RWPE1 (cell line): ENCODE measurements at regions not wholly inside any gene's neighbourhood (a gene's known extent, or its start where the extent isn't known, plus 50 kb on each side); places are given as distances from the start of the nearest gene placed in this dataset.
"Not testable (repeated sequence)": the region's sequence is repeated elsewhere in the genome, so short reads cannot be mapped to it uniquely, and the experiment has no call there.

Experiments
- CTCF ChIA-PET: fragments of 350-600 bp; sonication (Branson Sonifier 250); formaldehyde crosslinking; extraction: SDS; loops from one replicate; lab custom pipeline; 2021; lab: Yijun Ruan, JAX
- POLR2A ChIA-PET: fragments of 400-600 bp; formaldehyde crosslinking; extraction: SDS; loops from one replicate; lab custom pipeline; 2020; ENCODE audit warnings: antibody characterized with exemption; ENCODE audit not compliant: low non-redundant PET; lab: Yijun Ruan, JAX
- DNase-seq: peaks from one replicate; pipeline ENCODE4 v3.0.0; 2012; ENCODE audit warnings: low spot score
- H3K27ac ChIP-seq: fragments of 450-650 bp; 2 replicates; pipeline ENCODE4 v1.5.1; 2017
- TF ChIP-seq, protein P1 (sequence below): fragments of 450-650 bp; conservative IDR thresholded peaks from 2 replicates; pipeline ENCODE4 v1.5.1; 2017; ENCODE audit warnings: low read depth, mild to moderate bottlenecking

DNA sequence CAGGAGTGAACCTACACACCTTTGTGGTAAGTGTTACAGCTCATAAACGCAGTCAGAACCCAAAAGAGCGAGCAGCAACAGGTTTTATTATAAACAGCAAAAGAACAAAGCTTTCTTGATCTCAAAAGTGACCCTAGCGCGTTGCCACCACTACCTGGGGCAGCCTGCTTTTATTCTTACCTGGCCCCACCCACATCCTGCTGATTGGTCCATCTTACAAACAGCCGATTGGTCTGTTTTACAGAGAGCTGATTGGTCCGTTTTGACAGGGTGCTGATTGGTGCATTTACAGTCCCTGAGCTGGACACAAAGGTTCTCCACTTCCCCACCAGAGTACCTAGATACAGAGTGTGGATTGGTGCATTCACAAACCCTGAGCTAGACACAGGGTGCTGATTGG lies 143.1 kb downstream of the ARRDC4 start:
- TF ChIP-seq, protein P1, sequence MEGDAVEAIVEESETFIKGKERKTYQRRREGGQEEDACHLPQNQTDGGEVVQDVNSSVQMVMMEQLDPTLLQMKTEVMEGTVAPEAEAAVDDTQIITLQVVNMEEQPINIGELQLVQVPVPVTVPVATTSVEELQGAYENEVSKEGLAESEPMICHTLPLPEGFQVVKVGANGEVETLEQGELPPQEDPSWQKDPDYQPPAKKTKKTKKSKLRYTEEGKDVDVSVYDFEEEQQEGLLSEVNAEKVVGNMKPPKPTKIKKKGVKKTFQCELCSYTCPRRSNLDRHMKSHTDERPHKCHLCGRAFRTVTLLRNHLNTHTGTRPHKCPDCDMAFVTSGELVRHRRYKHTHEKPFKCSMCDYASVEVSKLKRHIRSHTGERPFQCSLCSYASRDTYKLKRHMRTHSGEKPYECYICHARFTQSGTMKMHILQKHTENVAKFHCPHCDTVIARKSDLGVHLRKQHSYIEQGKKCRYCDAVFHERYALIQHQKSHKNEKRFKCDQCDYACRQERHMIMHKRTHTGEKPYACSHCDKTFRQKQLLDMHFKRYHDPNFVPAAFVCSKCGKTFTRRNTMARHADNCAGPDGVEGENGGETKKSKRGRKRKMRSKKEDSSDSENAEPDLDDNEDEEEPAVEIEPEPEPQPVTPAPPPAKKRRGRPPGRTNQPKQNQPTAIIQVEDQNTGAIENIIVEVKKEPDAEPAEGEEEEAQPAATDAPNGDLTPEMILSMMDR: no peak
- ChIA-PET POLR2A (no interaction called here), CTCF (no interaction called here)
- H3K27ac ChIP-seq: no peak overlapping the region
- DNase-seq: no peak

DNA sequence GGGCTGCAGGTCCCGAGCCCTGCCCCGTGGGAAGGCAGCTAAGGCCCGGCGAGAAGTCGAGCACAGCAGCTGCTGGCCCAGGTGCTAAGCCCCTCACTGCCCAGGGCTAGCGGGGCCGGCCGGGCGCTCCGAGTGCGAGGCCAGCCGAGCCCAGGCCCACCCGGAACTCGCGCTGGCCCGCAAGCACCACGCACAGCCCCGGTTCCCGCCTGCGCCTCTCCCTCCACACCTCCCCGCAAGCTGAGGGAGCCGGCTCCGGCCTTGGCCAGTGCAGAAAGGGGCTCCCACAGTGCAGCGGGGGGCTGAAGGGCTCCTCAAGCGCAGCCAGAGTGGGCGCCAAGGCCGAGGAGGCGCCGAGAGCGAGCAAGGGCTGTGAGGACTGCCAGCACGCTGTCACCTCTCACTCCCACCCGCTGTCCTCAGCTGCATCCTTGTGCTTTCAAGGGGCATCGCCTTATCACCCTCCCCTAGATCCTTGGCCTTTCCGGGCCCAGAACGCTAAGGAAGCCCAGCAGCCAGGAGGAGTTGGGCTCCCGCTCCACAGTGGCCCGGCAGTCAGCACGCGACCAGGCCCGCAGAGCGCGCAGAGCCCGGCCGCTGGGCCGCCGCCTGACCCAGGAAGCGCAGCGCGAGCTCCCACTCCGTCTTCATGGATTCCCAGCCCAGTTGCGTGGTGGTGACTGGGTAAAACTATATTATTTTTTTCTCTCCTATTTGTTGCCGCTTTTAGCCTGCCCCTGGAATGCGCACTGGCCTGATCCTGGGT lies 144.1 kb downstream of the ARRDC4 start:
- CTCF ChIA-PET, DNase-seq, H3K27ac ChIP-seq, POLR2A ChIA-PET: not testable (repeated sequence)

DNA sequence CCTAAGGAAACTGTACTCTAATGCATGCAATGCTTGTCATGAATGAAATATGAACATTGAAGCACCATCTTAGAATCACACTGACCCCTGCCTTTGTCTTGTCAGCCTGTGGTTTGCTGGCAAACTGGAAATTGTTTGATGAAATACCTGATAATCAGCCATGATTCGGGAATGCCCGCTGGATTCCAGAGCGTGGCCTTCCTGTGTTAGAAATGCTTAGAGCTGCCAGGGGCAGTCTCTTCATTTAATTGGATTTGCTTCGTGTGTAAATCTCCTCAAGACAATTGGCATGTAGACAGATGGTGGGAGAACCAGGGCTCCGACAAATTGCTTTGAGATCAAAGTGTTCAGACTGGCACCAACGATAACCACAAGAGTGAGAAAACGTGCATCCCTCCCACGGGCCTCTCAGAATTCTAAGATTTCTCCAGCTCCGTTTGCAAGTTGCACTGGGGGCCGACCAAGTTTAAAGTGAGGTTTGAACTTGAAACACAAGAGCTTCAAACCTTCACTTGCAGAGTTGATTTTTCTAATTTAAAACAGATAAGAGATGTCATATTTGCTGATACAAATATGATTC lies 146.2 kb downstream of the ARRDC4 start:
- H3K27ac ChIP-seq, POLR2A ChIA-PET, CTCF ChIA-PET, DNase-seq: not testable (repeated sequence)

DNA sequence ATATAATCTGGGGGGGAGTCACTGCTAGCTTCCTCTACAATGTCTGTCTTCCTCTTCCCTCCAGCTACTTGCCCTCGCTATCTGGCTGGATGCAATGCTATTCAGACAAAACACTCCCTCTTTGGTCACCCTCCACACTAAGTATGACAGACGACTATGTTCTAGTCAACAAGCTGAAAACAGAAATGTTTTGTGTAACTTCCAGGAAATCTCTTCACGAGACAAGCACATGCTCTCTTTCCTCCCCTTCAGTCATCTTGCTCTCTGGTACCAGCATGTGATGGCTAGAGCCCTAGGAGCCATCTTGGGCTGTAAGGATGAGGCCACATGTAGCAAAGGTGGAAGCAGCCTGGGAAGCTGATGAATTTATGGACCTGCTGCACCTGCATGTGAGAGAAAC lies 151.3 kb downstream of the ARRDC4 start:
- TF ChIP-seq, protein P1: no peak
- H3K27ac ChIP-seq: no peak overlapping the region
- DNase-seq: no peak
- CTCF ChIA-PET: interaction anchor here (0.7 kb wide), 1 partner anchor 66 kb away, joined by 5 read pairs; no protein-coding TSS in a partner anchor
- POLR2A ChIA-PET: no interaction called here

DNA sequence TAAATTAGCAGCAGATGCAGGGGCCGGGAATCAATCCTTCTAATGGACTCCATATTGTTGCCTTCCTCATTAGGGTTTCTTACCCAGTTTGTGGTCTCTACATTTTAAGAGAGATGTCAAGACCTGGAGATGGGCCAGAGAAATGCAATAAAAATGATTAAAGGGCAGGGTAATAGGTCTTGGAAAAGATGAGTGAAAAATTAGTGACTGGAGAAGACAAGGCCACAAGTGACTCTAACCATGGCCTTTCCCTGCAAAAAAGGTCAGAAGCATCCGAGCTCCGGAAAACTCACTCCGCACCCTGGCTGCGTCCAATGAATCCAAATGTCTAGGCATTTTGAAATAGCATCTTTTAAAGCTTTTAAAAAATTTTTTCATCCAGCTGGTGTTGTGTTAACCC lies 152.8 kb downstream of the ARRDC4 start:
- POLR2A ChIA-PET: no interaction called here
- DNase-seq: no peak
- no peak overlapping the region for H3K27ac ChIP-seq
- TF ChIP-seq, protein P1: no peak
- CTCF ChIA-PET: no interaction called here

DNA sequence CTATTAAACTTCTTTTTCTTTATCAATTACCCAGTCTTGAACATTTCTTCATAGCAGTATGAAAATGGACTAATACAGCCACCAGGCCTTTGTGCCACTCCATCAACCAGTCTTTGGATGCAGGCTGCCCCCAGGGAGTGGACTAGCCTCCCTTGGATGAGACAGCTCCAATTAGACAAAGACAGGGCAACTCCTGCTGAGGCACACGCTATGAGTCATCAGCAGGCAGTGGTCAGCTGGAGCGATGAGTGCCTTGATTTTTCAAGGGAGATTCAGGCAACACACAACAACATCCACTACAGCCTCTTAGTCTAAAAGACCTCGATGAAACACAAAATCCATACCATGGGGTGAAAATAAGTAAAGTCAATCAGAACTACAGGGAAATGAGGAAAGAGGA lies 160.1 kb downstream of the ARRDC4 start:
- no peak for DNase-seq
- POLR2A ChIA-PET: no interaction called here
- H3K27ac ChIP-seq: no peak overlapping the region
- CTCF ChIA-PET: no interaction called here
- TF ChIP-seq, protein P1: no peak

DNA sequence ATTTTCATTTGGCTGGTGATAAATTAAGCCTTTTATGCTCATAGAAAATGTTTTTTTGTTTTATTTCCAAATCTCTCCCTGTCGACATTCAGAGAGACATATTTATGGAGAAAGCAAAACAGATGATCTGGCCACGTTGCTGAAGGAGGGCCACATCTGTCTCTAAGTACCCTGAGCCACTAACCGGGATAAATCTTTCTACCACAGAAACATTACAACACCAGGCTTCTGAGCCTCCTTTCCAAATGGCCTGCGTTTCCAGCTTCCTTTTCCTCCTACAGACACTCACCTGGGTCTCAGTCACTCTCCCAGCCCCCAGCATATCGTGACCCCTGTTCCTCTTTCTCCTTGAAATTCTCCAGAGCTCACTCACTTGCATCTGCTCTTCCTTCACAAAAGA lies 161.0 kb downstream of the ARRDC4 start:
- TF ChIP-seq, protein P1: no peak
- ChIA-PET CTCF (interaction anchor here (0.6 kb wide), 1 partner anchor 561 kb away, joined by 6 read pairs; no protein-coding TSS in a partner anchor), POLR2A (no interaction called here)
- no peak for DNase-seq
- no peak overlapping the region for H3K27ac ChIP-seq
